HG02870 (cell line): ENCODE measurements at regions not wholly inside any gene's neighbourhood (a gene's known extent, or its start where the extent isn't known, plus 50 kb on each side); places are given as distances from the start of the nearest gene placed in this dataset.

Source experiments
- ATAC-seq: cut with Tn5 transposase; IDR thresholded peaks from one replicate; pipeline ENCODE4 v1.9.1; 2021; ENCODE audit warnings: mild to moderate bottlenecking, moderate library complexity; ENCODE audit not compliant: unreplicated experiment

GRCh38 chr6:140140891-140141290, 766.4 kb upstream of the CITED2 start:
- ATAC-seq = no peak

- ATAC-seq = no peak
These were observed 764.0 kb upstream of the CITED2 start for GRCh38 chr6:140138311-140139010.

- no peak for ATAC-seq
These were observed 759.8 kb upstream of the CITED2 start for GRCh38 chr6:140134224-140134623.

GRCh38 chr6:140130074-140130473, 755.6 kb upstream of the CITED2 start:
- no peak for ATAC-seq

- no peak for ATAC-seq
These were observed 750.0 kb upstream of the CITED2 start for GRCh38 chr6:140124498-140124897.

- ATAC-seq = no peak
These were observed 733.7 kb upstream of the CITED2 start for GRCh38 chr6:140108167-140108566.

GRCh38 chr6:140107216-140107615, 732.8 kb upstream of the CITED2 start:
- no peak for ATAC-seq

GRCh38 chr6:140105857-140106256, 731.4 kb upstream of the CITED2 start:
- ATAC-seq = no peak

GRCh38 chr6:140105241-140105640, 730.8 kb upstream of the CITED2 start:
- no peak for ATAC-seq

- no peak for ATAC-seq
These were observed 727.4 kb upstream of the CITED2 start for GRCh38 chr6:140101818-140102217.

- no peak for ATAC-seq
These were observed 726.9 kb upstream of the CITED2 start for GRCh38 chr6:140101367-140101766.

GRCh38 chr6:140095532-140095931, 721.1 kb upstream of the CITED2 start:
- no peak for ATAC-seq

- ATAC-seq = no peak
These were observed 717.4 kb upstream of the CITED2 start for GRCh38 chr6:140091895-140092294.

GRCh38 chr6:140090871-140091270, 716.4 kb upstream of the CITED2 start:
- ATAC-seq = no peak

- no peak for ATAC-seq
These were observed 708.9 kb upstream of the CITED2 start for GRCh38 chr6:140083375-140083774.

- ATAC-seq = no peak
These were observed 708.4 kb upstream of the CITED2 start for GRCh38 chr6:140082867-140083297.

- ATAC-seq = no peak
These were observed 704.9 kb upstream of the CITED2 start for GRCh38 chr6:140079328-140079727.

- no peak for ATAC-seq
These were observed 704.2 kb upstream of the CITED2 start for GRCh38 chr6:140078561-140079125.

- ATAC-seq = no peak
These were observed 703.5 kb upstream of the CITED2 start for GRCh38 chr6:140077827-140078560.

GRCh38 chr6:140076105-140076504, 701.7 kb upstream of the CITED2 start:
- ATAC-seq = no peak

- ATAC-seq = no peak
These were observed 699.0 kb upstream of the CITED2 start for GRCh38 chr6:140073456-140073855.

- no peak for ATAC-seq
These were observed 697.2 kb upstream of the CITED2 start for GRCh38 chr6:140071601-140072062.
